SKM-1 treated with dmso at 0.1 percent for 144 hours (cell line): ENCODE measurements at regions not wholly inside any gene's neighbourhood (a gene's known extent, or its start where the extent isn't known, plus 50 kb on each side); places are given as distances from the start of the nearest gene placed in this dataset.

Experiments
- DNase-seq: peaks from one replicate; lab custom pipeline; 2025; ENCODE audit not compliant: unreplicated experiment; lab: John Stamatoyannopoulos, UW

DNA sequence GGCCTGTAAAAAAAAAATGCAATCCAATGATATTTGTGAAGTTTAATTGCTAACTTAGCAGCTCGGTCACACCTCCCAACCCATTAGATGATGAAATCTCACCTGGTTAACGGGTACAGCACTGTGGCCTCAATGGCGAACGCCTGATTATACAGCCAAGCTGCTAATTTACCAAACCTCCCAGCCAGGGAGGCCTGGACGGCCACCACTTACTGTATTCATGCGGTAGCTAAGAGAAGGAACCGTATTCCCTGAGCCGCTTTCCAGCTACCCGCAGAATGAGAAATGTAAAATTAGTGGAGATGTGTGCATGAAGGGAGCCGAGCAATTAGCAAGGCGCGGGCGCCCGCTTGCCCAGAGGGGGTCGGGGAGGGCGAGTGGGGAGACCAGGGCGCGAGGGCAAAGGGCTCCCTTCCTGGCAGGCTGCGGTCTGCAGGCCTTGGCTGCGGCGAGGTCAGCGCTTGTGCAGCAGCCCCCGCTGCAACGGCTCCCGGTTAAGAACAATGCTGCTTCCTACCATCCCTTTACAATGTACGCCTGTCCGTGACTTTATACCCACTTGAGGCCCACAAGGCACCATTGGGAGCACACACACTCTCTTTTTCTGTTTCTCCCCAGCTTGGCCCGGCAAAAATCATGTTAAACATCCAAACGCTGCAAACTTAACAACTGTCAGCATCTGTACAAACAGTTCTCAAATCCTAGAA lies 70.4 kb upstream of the TBCA start:
- no peak for DNase-seq

GRCh38 chr5:77845324-77845646 lies 69.1 kb upstream of the TBCA start:
- DNase-seq: no peak

GRCh38 chr5:77844623-77845323 lies 68.6 kb upstream of the TBCA start:
- DNase-seq: no peak

DNA sequence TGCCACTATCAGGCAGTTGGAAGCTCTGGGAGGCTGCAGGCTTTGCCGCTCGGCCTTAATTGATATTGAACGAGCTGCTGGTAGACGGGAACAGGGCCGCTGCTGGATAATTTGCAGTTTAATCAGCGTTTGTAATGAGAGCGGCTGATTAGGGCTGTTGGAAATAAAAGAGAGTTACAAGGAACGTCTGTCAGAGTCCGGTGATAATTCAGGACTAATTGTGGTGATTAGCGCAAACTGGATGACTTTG lies 68.2 kb upstream of the TBCA start:
- no peak for DNase-seq

GRCh38 chr5:77843570-77844372 lies 67.6 kb upstream of the TBCA start:
- no peak for DNase-seq

GRCh38 chr5:77842243-77842642 lies 66.1 kb upstream of the TBCA start:
- DNase-seq: no peak

GRCh38 chr5:77841616-77842015 lies 65.5 kb upstream of the TBCA start:
- DNase-seq: no peak

- no peak for DNase-seq
Measured at GRCh38 chr5:77840930-77841329, 64.8 kb upstream of the TBCA start.

GRCh38 chr5:77839691-77840090 lies 63.6 kb upstream of the TBCA start:
- no peak for DNase-seq

DNA sequence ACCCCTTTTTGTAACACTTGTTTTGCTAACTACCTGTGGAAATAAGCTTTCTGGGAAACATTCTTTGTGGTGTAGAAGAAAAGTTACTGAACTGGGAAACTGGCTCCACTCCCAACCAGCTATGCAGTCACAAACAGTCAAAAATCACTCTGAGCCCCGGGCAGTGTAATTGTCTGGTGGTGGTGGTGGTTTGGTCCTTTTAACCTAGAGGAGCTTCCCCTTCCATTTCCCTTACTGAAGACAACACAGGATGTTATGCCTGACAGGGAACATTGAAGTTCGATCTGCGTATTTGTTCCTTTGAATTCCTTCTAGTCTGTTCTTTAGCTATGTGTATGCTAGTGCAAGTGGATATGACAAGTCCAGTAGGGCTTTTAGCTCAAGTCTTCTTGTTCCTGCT lies 56.8 kb upstream of the TBCA start:
- DNase-seq: no peak

- no peak for DNase-seq
Measured at GRCh38 chr5:77832166-77832770, 56.1 kb upstream of the TBCA start.

DNA sequence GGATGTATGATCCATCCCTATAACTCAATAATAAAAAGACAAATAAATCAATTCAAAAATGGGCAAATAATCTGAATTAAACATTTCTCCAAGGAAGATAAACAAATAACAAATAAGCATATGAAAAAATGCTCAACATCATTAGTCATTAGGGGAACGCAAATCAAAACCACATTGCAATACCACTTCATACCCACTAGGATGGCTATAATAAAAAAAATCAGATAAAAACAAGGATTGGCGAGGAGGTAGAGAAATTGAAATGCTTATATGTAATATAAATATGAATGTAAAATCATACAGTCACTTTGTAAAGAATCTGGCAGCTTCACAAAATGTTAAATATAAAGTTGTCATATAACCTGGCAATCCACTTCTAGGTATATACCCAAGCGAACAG lies 52.3 kb upstream of the TBCA start:
- no peak for DNase-seq
